GM12865 (cell line): ENCODE measurements at regions not wholly inside any gene's neighbourhood (a gene's known extent, or its start where the extent isn't known, plus 50 kb on each side); places are given as distances from the start of the nearest gene placed in this dataset.
A peak's percentile ranks its signal among the peaks of the same experiment; 100 is the strongest.

ENCODE experiments used
- DNase-seq: peaks from one replicate; pipeline ENCODE4 v3.0.0; 2010; ENCODE audit warnings: low read depth
- H3K4me3 ChIP-seq: 2 replicates; pipeline ENCODE4 v1.5.1; 2011; ENCODE audit warnings: mild to moderate bottlenecking, low read depth, low read length, control low read depth
- CTCF ChIP-seq: IDR thresholded peaks from 2 replicates; pipeline ENCODE4 v1.5.1; 2011; ENCODE audit warnings: low read length, control low read depth, low read depth, inconsistent platforms; ENCODE audit not compliant: insufficient read depth; ENCODE audit errors: missing control alignments

- DNase-seq, result peak; percentile 76
- H3K4me3 ChIP-seq, result no peak overlapping the region
- TF ChIP-seq CTCF, result no peak
These were observed 650.4 kb downstream of the RNF144A start for GRCh38 chr2:7567646-7568045.

GRCh38 chr2:7570247-7570646 lies 653.0 kb downstream of the RNF144A start:
- DNase-seq, result no peak
- TF ChIP-seq CTCF, result no peak
- H3K4me3 ChIP-seq, result no peak overlapping the region

- DNase-seq, result no peak
- H3K4me3 ChIP-seq, result no peak overlapping the region
- TF ChIP-seq CTCF, result no peak
These were observed 654.5 kb downstream of the RNF144A start for GRCh38 chr2:7571701-7572100.

- DNase-seq, result no peak
- no peak overlapping the region for H3K4me3 ChIP-seq
- TF ChIP-seq CTCF, result no peak
These were observed 655.2 kb downstream of the RNF144A start for GRCh38 chr2:7572450-7572849.

GRCh38 chr2:7573166-7573825 lies 656.1 kb downstream of the RNF144A start:
- no peak overlapping the region for H3K4me3 ChIP-seq
- DNase-seq, result no peak
- TF ChIP-seq CTCF, result no peak

- TF ChIP-seq CTCF, result no peak
- no peak overlapping the region for H3K4me3 ChIP-seq
- no peak for DNase-seq
These were observed 657.2 kb downstream of the RNF144A start for GRCh38 chr2:7574385-7574784.

GRCh38 chr2:7577769-7578168 lies 660.6 kb downstream of the RNF144A start:
- H3K4me3 ChIP-seq, result no peak overlapping the region
- no peak for DNase-seq
- no peak for TF ChIP-seq CTCF
